ENCODE measurements at regions not wholly inside any gene's neighbourhood (a gene's known extent, or its start where the extent isn't known, plus 50 kb on each side); places are given as distances from the start of the nearest gene placed in this dataset.
A peak's percentile ranks its signal among the peaks of the same experiment; 100 is the strongest.

GRCh38 chr6:138550346-138550767, 51.1 kb upstream of the NHSL1 start:
- no peak for DNase-seq

GRCh38 chr6:138554146-138554545, 54.9 kb upstream of the NHSL1 start:
- no peak for DNase-seq

- no peak for DNase-seq
These were observed 56.2 kb upstream of the NHSL1 start for GRCh38 chr6:138555421-138555988.

- DNase-seq: no peak
These were observed 57.9 kb upstream of the NHSL1 start for GRCh38 chr6:138557147-138557546.

- DNase-seq: no peak
These were observed 59.8 kb upstream of the NHSL1 start for GRCh38 chr6:138559143-138559542.

- DNase-seq: no peak
These were observed 61.0 kb upstream of the NHSL1 start for GRCh38 chr6:138560130-138560860.

GRCh38 chr6:138562691-138563090, 63.4 kb upstream of the NHSL1 start:
- no peak for DNase-seq

GRCh38 chr6:138563231-138563630, 63.9 kb upstream of the NHSL1 start:
- no peak for DNase-seq

GRCh38 chr6:138563650-138564049, 64.4 kb upstream of the NHSL1 start:
- no peak for DNase-seq

GRCh38 chr6:138564170-138564721, 65.0 kb upstream of the NHSL1 start:
- no peak for DNase-seq

- DNase-seq: no peak
These were observed 67.8 kb upstream of the NHSL1 start for GRCh38 chr6:138567052-138567451.

- DNase-seq: no peak
These were observed 69.7 kb upstream of the NHSL1 start for GRCh38 chr6:138568997-138569396.

GRCh38 chr6:138569554-138569953, 70.3 kb upstream of the NHSL1 start:
- no peak for DNase-seq

GRCh38 chr6:138569970-138570724, 70.9 kb upstream of the NHSL1 start:
- DNase-seq: no peak

GRCh38 chr6:138570725-138571029, 71.4 kb upstream of the NHSL1 start:
- DNase-seq: no peak

GRCh38 chr6:138571181-138571580, 71.9 kb upstream of the NHSL1 start:
- DNase-seq: no peak

GRCh38 chr6:138571585-138572166, 72.4 kb upstream of the NHSL1 start:
- no peak for DNase-seq

- peak; percentile 17 for DNase-seq
These were observed 73.0 kb upstream of the NHSL1 start for GRCh38 chr6:138572167-138572875.

GRCh38 chr6:138572885-138573284, 73.6 kb upstream of the NHSL1 start:
- no peak for DNase-seq

- DNase-seq: no peak
These were observed 76.0 kb upstream of the NHSL1 start for GRCh38 chr6:138575257-138575656.

- no peak for DNase-seq
These were observed 77.0 kb upstream of the NHSL1 start for GRCh38 chr6:138576313-138576712.

- no peak for DNase-seq
These were observed 78.0 kb upstream of the NHSL1 start for GRCh38 chr6:138577151-138577915.

Data from midbrain (tissue), 1 donor.